Prostate gland (tissue), 2 donors: ENCODE measurements at regions not wholly inside any gene's neighbourhood (a gene's known extent, or its start where the extent isn't known, plus 50 kb on each side); places are given as distances from the start of the nearest gene placed in this dataset.

Experiments
- DNase-seq: peaks from one replicate; pipeline ENCODE4 v3.0.0-alpha.2; 2019; ENCODE audit warnings: low spot score
- H3K27ac ChIP-seq, 2 donors: fragments of 200-600 bp; sonication (generic); 2 replicates each; pipeline ENCODE4 v1.5.1; 2017 to 2019
- H3K27me3 ChIP-seq: fragments of 200-600 bp; sonication (generic); replicated peaks from 2 replicates; pipeline ENCODE4 v1.5.1; 2019; ENCODE audit not compliant: insufficient read depth
- H3K36me3 ChIP-seq, 2 donors: fragments of 200-600 bp; sonication (generic); 1 replicate in 1 of 2; 2 replicates in 1 of 2; pipeline versions ENCODE4 v1.5.1 to v1.8.1; 2017 to 2019
- H3K4me1 ChIP-seq: fragments of 200-600 bp; sonication (generic); replicated peaks from 2 replicates; pipeline ENCODE4 v1.5.1; 2019
- H3K4me3 ChIP-seq, 2 donors: fragments of 200-600 bp; sonication (generic); 2 replicates each; pipeline ENCODE4 v1.5.1; 2017 to 2019
- H3K9me3 ChIP-seq: fragments of 200-600 bp; sonication (generic); 2 replicates; pipeline ENCODE4 v1.5.1; 2017
- CTCF ChIP-seq, 4 experiments: fragments of 200-600 bp in 2 of 4; fragments of 450-650 bp in 2 of 4; sonication (generic) in 2 of 4; IDR thresholded peaks; 1 replicate in 3 of 4; 2 replicates in 1 of 4; pipeline ENCODE4 v1.5.1; 2016 to 2019; ENCODE audit warnings: antibody characterized with exemption in 4 of 4, mild to moderate bottlenecking in 2 of 4, moderate library complexity in 2 of 4
- POLR2A ChIP-seq: fragments of 450-650 bp; IDR thresholded peaks from one replicate; pipeline ENCODE4 v1.6.1; 2016; ENCODE audit warnings: antibody characterized with exemption, mild to moderate bottlenecking
- POLR2AphosphoS5 ChIP-seq: sonication (generic); formaldehyde crosslinking; IDR thresholded peaks from one replicate; pipeline ENCODE4 v1.6.1; 2017; ENCODE audit warnings: antibody characterized with exemption
- WGBS: methylation state at CpG from one replicate; pipeline ENCODE4 v1.1.5; 2018; 5-methylcytosine and 5-hydroxymethylcytosine counted together
- intact Hi-C: fragments of 100-400 bp; cut with DNase I; formaldehyde crosslinking; loops from one replicate; pipeline ENCODE4 v1.14.2; 2022

GRCh38 chr1:209302779-209303568 is 280.5 kb upstream of the CAMK1G start:
- WGBS: 82% methylated on average over 7 of the region's 7 CpGs
- H3K27me3 ChIP-seq: no peaks in the 10 kb centered on the region
- TF ChIP-seq POLR2AphosphoS5 (no peak), CTCF (IDR thresholded peaks at IDR 0.05) (no peak), POLR2A (no peak)
- H3K9me3 ChIP-seq: no peaks in the 10 kb centered on the region
- H3K4me1 ChIP-seq: no peaks in the 10 kb centered on the region
- H3K36me3 ChIP-seq: no peaks in the 10 kb centered on the region
- no peak for DNase-seq
- intact Hi-C loops: no loop called here
- no peak overlapping the region for H3K27ac ChIP-seq
- no peak overlapping the region for H3K4me3 ChIP-seq

- H3K9me3 ChIP-seq: no peaks in the 10 kb centered on the region
- 85% methylated on average over 3 of the region's 3 CpGs for WGBS
- intact Hi-C loops: no loop called here
- H3K4me1 ChIP-seq: no peaks in the 10 kb centered on the region
- H3K4me3 ChIP-seq: no peak overlapping the region
- H3K27ac ChIP-seq: no peak overlapping the region
- H3K36me3 ChIP-seq: no peaks in the 10 kb centered on the region
- DNase-seq: no peak
- no peaks in the 10 kb centered on the region for H3K27me3 ChIP-seq
- no peak for TF ChIP-seq POLR2A
- no peak for TF ChIP-seq POLR2AphosphoS5
- TF ChIP-seq CTCF (IDR thresholded peaks at IDR 0.05): no peak
These were observed 279.3 kb upstream of the CAMK1G start for GRCh38 chr1:209304166-209304565.

- TF ChIP-seq POLR2AphosphoS5: no peak
- Histone ChIP-seq H3K9me3 (no peaks in the 10 kb centered on the region), H3K36me3 (no peaks in the 10 kb centered on the region), H3K4me3 (no peak overlapping the region), H3K27ac (no peak overlapping the region), H3K4me1 (no peaks in the 10 kb centered on the region), H3K27me3 (no peaks in the 10 kb centered on the region)
- no peak for DNase-seq
- WGBS: 75% methylated on average over 4 of the region's 4 CpGs
- intact Hi-C loops: no loop called here
These were observed 278.1 kb upstream of the CAMK1G start for GRCh38 chr1:209305221-209305954.

GRCh38 chr1:209307846-209308245 is 275.7 kb upstream of the CAMK1G start:
- 84% methylated on average over 2 of the region's 2 CpGs for WGBS
- intact Hi-C loops: no loop called here
- no peak for DNase-seq
- no peak overlapping the region for H3K27ac ChIP-seq
- H3K4me3 ChIP-seq: no peak overlapping the region
- no peaks in the 10 kb centered on the region for H3K36me3 ChIP-seq
- no peaks in the 10 kb centered on the region for H3K9me3 ChIP-seq
- no peaks in the 10 kb centered on the region for H3K27me3 ChIP-seq
- TF ChIP-seq POLR2A: no peak
- TF ChIP-seq CTCF (IDR thresholded peaks at IDR 0.05): no peak
- no peak for TF ChIP-seq POLR2AphosphoS5
- H3K4me1 ChIP-seq: no peaks in the 10 kb centered on the region

GRCh38 chr1:209309198-209309597 is 274.3 kb upstream of the CAMK1G start:
- no peak overlapping the region for H3K27ac ChIP-seq
- DNase-seq: no peak
- no peaks in the 10 kb centered on the region for H3K27me3 ChIP-seq
- WGBS: 45% methylated on average over 2 of the region's 2 CpGs
- TF ChIP-seq CTCF (IDR thresholded peaks at IDR 0.05): no peak
- TF ChIP-seq POLR2AphosphoS5: no peak
- TF ChIP-seq POLR2A: no peak
- H3K9me3 ChIP-seq: no peaks in the 10 kb centered on the region
- intact Hi-C loops: no loop called here
- H3K4me1 ChIP-seq: no peaks in the 10 kb centered on the region
- no peaks in the 10 kb centered on the region for H3K36me3 ChIP-seq
- H3K4me3 ChIP-seq: no peak overlapping the region
